ENCODE measurements at regions not wholly inside any gene's neighbourhood (a gene's known extent, or its start where the extent isn't known, plus 50 kb on each side); places are given as distances from the start of the nearest gene placed in this dataset.
"Not testable (repeated sequence)": the region's sequence is repeated elsewhere in the genome, so short reads cannot be mapped to it uniquely, and the experiment has no call there.

GRCh38 chr7:20083781-20084180 lies 133.4 kb downstream of the MACC1 start:
- H3K4me1 ChIP-seq (ENCODE audit: control extremely low read depth in 1 of 4, control insufficient read depth in 4 of 4, insufficient read depth in 4 of 4, low read length in 3 of 4) = no peaks in the 10 kb centered on the region
- no peak overlapping the region for H3K4me3 ChIP-seq (ENCODE audit: control insufficient read depth in 1 of 7, extremely low read depth in 1 of 7, insufficient read depth in 4 of 7, low read depth in 2 of 7, low read length in 6 of 7)
- H3K27me3 ChIP-seq (replicated peaks in 2 of 5; ENCODE audit: control insufficient read depth in 4 of 5, insufficient read depth in 5 of 5, low read length in 4 of 5) = no peaks in the 10 kb centered on the region
- ChIA-PET POLR2A (interaction anchor here (0.7 kb wide), 1 partner anchor 88 kb away, joined by 3 read pairs; no protein-coding TSS in a partner anchor), CTCF (interaction anchor here (1.1 kb wide), 1 partner anchor 32 kb away, joined by 3 read pairs; no protein-coding TSS in a partner anchor)
- 86% methylated on average over 1 of the region's 1 CpG for WGBS (ENCODE audit: insufficient coverage)
- peak in 2 of 3 donors; percentile 18 to 24 for DNase-seq
- no peaks in the 10 kb centered on the region for H3K36me3 ChIP-seq (ENCODE audit: control insufficient read depth in 4 of 4, insufficient read depth in 4 of 4, low read length in 3 of 4)
- H3K9me3 ChIP-seq (ENCODE audit: control extremely low read depth in 1 of 5, control insufficient read depth in 4 of 5, insufficient read depth in 2 of 5, low read depth in 1 of 5, low read length in 4 of 5) = no peaks in the 10 kb centered on the region
- H3K27ac ChIP-seq (ENCODE audit: insufficient read depth in 1 of 2, low read depth in 1 of 2, low read length in 2 of 2, poor library complexity in 1 of 2, severe bottlenecking in 2 of 2) = no peak overlapping the region

GRCh38 chr7:20079080-20079479 lies 138.1 kb downstream of the MACC1 start:
- Histone ChIP-seq H3K4me3 (ENCODE audit: control insufficient read depth in 1 of 7, extremely low read depth in 1 of 7, insufficient read depth in 4 of 7, low read depth in 2 of 7, low read length in 6 of 7) (no peak overlapping the region), H3K9me3 (ENCODE audit: control extremely low read depth in 1 of 5, control insufficient read depth in 4 of 5, insufficient read depth in 2 of 5, low read depth in 1 of 5, low read length in 4 of 5) (no peaks in the 10 kb centered on the region), H3K36me3 (ENCODE audit: control insufficient read depth in 4 of 4, insufficient read depth in 4 of 4, low read length in 3 of 4) (no peaks in the 10 kb centered on the region), H3K27ac (ENCODE audit: insufficient read depth in 1 of 2, low read depth in 1 of 2, low read length in 2 of 2, poor library complexity in 1 of 2, severe bottlenecking in 2 of 2) (no peak overlapping the region), H3K4me1 (ENCODE audit: control extremely low read depth in 1 of 4, control insufficient read depth in 4 of 4, insufficient read depth in 4 of 4, low read length in 3 of 4) (no peaks in the 10 kb centered on the region), H3K27me3 (replicated peaks in 2 of 5; ENCODE audit: control insufficient read depth in 4 of 5, insufficient read depth in 5 of 5, low read length in 4 of 5) (no peaks in the 10 kb centered on the region)
- CTCF ChIA-PET = interaction anchor here (0.6 to 1.0 kb wide), 2 partner anchors 80 to 649 kb away, joined by 3 read pairs; no protein-coding TSS in a partner anchor
- DNase-seq = no peak
- POLR2A ChIA-PET = no interaction called here

GRCh38 chr7:20076835-20077234 lies 140.3 kb downstream of the MACC1 start:
- H3K9me3 ChIP-seq (ENCODE audit: control extremely low read depth in 1 of 5, control insufficient read depth in 4 of 5, insufficient read depth in 2 of 5, low read depth in 1 of 5, low read length in 4 of 5) = no peaks in the 10 kb centered on the region
- no peaks in the 10 kb centered on the region for H3K27me3 ChIP-seq (replicated peaks in 2 of 5; ENCODE audit: control insufficient read depth in 4 of 5, insufficient read depth in 5 of 5, low read length in 4 of 5)
- POLR2A ChIA-PET = no interaction called here
- CTCF ChIA-PET = interaction anchor here (1.7 kb wide), 1 partner anchor 37 kb away, joined by 4 read pairs; no protein-coding TSS in a partner anchor
- no peaks in the 10 kb centered on the region for H3K4me1 ChIP-seq (ENCODE audit: control extremely low read depth in 1 of 4, control insufficient read depth in 4 of 4, insufficient read depth in 4 of 4, low read length in 3 of 4)
- no peak for DNase-seq
- no peak overlapping the region for H3K4me3 ChIP-seq (ENCODE audit: control insufficient read depth in 1 of 7, extremely low read depth in 1 of 7, insufficient read depth in 4 of 7, low read depth in 2 of 7, low read length in 6 of 7)
- WGBS (ENCODE audit: insufficient coverage) = no CpG with 5 or more reads among the region's 2 CpGs
- H3K36me3 ChIP-seq (ENCODE audit: control insufficient read depth in 4 of 4, insufficient read depth in 4 of 4, low read length in 3 of 4) = no peaks in the 10 kb centered on the region
- no peak overlapping the region for H3K27ac ChIP-seq (ENCODE audit: insufficient read depth in 1 of 2, low read depth in 1 of 2, low read length in 2 of 2, poor library complexity in 1 of 2, severe bottlenecking in 2 of 2)

- Histone ChIP-seq H3K4me1 (ENCODE audit: control extremely low read depth in 1 of 4, control insufficient read depth in 4 of 4, insufficient read depth in 4 of 4, low read length in 3 of 4) (no peaks in the 10 kb centered on the region), H3K27me3 (replicated peaks in 2 of 5; ENCODE audit: control insufficient read depth in 4 of 5, insufficient read depth in 5 of 5, low read length in 4 of 5) (no peaks in the 10 kb centered on the region), H3K27ac (ENCODE audit: insufficient read depth in 1 of 2, low read depth in 1 of 2, low read length in 2 of 2, poor library complexity in 1 of 2, severe bottlenecking in 2 of 2) (no peak overlapping the region), H3K9me3 (ENCODE audit: control extremely low read depth in 1 of 5, control insufficient read depth in 4 of 5, insufficient read depth in 2 of 5, low read depth in 1 of 5, low read length in 4 of 5) (no peaks in the 10 kb centered on the region), H3K4me3 (ENCODE audit: control insufficient read depth in 1 of 7, extremely low read depth in 1 of 7, insufficient read depth in 4 of 7, low read depth in 2 of 7, low read length in 6 of 7) (no peak overlapping the region), H3K36me3 (ENCODE audit: control insufficient read depth in 4 of 4, insufficient read depth in 4 of 4, low read length in 3 of 4) (no peaks in the 10 kb centered on the region)
- POLR2A ChIA-PET = no interaction called here
- CTCF ChIA-PET = interaction anchor here (1.7 kb wide), 1 partner anchor 38 kb away, joined by 4 read pairs; no protein-coding TSS in a partner anchor
- DNase-seq = no peak
- 100% methylated on average over 2 of the region's 4 CpGs for WGBS (ENCODE audit: insufficient coverage)
Observed at GRCh38 chr7:20075992-20076820, 141.0 kb downstream of the MACC1 start.

GRCh38 chr7:20075440-20075839 lies 141.7 kb downstream of the MACC1 start:
- WGBS (ENCODE audit: insufficient coverage) = 100% methylated on average over 1 of the region's 5 CpGs
- POLR2A ChIA-PET = no interaction called here
- Histone ChIP-seq H3K9me3 (ENCODE audit: control extremely low read depth in 1 of 5, control insufficient read depth in 4 of 5, insufficient read depth in 2 of 5, low read depth in 1 of 5, low read length in 4 of 5) (no peaks in the 10 kb centered on the region), H3K27me3 (replicated peaks in 2 of 5; ENCODE audit: control insufficient read depth in 4 of 5, insufficient read depth in 5 of 5, low read length in 4 of 5) (no peaks in the 10 kb centered on the region), H3K4me1 (ENCODE audit: control extremely low read depth in 1 of 4, control insufficient read depth in 4 of 4, insufficient read depth in 4 of 4, low read length in 3 of 4) (no peaks in the 10 kb centered on the region), H3K4me3 (ENCODE audit: control insufficient read depth in 1 of 7, extremely low read depth in 1 of 7, insufficient read depth in 4 of 7, low read depth in 2 of 7, low read length in 6 of 7) (no peak overlapping the region), H3K36me3 (ENCODE audit: control insufficient read depth in 4 of 4, insufficient read depth in 4 of 4, low read length in 3 of 4) (no peaks in the 10 kb centered on the region), H3K27ac (ENCODE audit: insufficient read depth in 1 of 2, low read depth in 1 of 2, low read length in 2 of 2, poor library complexity in 1 of 2, severe bottlenecking in 2 of 2) (no peak overlapping the region)
- DNase-seq = no peak
- CTCF ChIA-PET = no interaction called here

GRCh38 chr7:20068004-20068403 lies 149.2 kb downstream of the MACC1 start:
- POLR2A ChIA-PET; H3K27ac ChIP-seq (ENCODE audit: insufficient read depth in 1 of 2, low read depth in 1 of 2, low read length in 2 of 2, poor library complexity in 1 of 2, severe bottlenecking in 2 of 2); CTCF ChIA-PET; H3K36me3 ChIP-seq (ENCODE audit: control insufficient read depth in 4 of 4, insufficient read depth in 4 of 4, low read length in 3 of 4); H3K9me3 ChIP-seq (ENCODE audit: control extremely low read depth in 1 of 5, control insufficient read depth in 4 of 5, insufficient read depth in 2 of 5, low read depth in 1 of 5, low read length in 4 of 5); H3K4me3 ChIP-seq (ENCODE audit: control insufficient read depth in 1 of 7, extremely low read depth in 1 of 7, insufficient read depth in 4 of 7, low read depth in 2 of 7, low read length in 6 of 7); DNase-seq; H3K27me3 ChIP-seq (replicated peaks in 2 of 5; ENCODE audit: control insufficient read depth in 4 of 5, insufficient read depth in 5 of 5, low read length in 4 of 5): not testable (repeated sequence)
- H3K4me1 ChIP-seq (ENCODE audit: control extremely low read depth in 1 of 4, control insufficient read depth in 4 of 4, insufficient read depth in 4 of 4, low read length in 3 of 4) = peaks cover 3 to 16% (median 5%) of the 10 kb centered on the region in 4 experiments
- 98% methylated on average over 5 of the region's 5 CpGs for WGBS (ENCODE audit: insufficient coverage)

GRCh38 chr7:20064974-20065862 lies 152.0 kb downstream of the MACC1 start:
- 0% methylated on average over 1 of the region's 7 CpGs for WGBS (ENCODE audit: insufficient coverage)
- DNase-seq = peak; percentile 3 to 64 (median 46)
- POLR2A ChIA-PET = no interaction called here

More at GRCh38 chr7:20064974-20065862, 152.0 kb downstream of the MACC1 start:
- Histone ChIP-seq H3K4me1 (ENCODE audit: control extremely low read depth in 1 of 4, control insufficient read depth in 4 of 4, insufficient read depth in 4 of 4, low read length in 3 of 4) (peaks cover 3 to 16% (median 5%) of the 10 kb centered on the region in 4 experiments), H3K36me3 (ENCODE audit: control insufficient read depth in 4 of 4, insufficient read depth in 4 of 4, low read length in 3 of 4) (no peaks in the 10 kb centered on the region), H3K27me3 (replicated peaks in 2 of 5; ENCODE audit: control insufficient read depth in 4 of 5, insufficient read depth in 5 of 5, low read length in 4 of 5) (no peaks in the 10 kb centered on the region), H3K9me3 (ENCODE audit: control extremely low read depth in 1 of 5, control insufficient read depth in 4 of 5, insufficient read depth in 2 of 5, low read depth in 1 of 5, low read length in 4 of 5) (peaks cover 0 to 7% (median 0%) of the 10 kb centered on the region in 5 experiments), H3K27ac (ENCODE audit: insufficient read depth in 1 of 2, low read depth in 1 of 2, low read length in 2 of 2, poor library complexity in 1 of 2, severe bottlenecking in 2 of 2) (no peak overlapping the region), H3K4me3 (ENCODE audit: control insufficient read depth in 1 of 7, extremely low read depth in 1 of 7, insufficient read depth in 4 of 7, low read depth in 2 of 7, low read length in 6 of 7) (peak overlapping the region in 1 of 7 experiments; percentile 23)
- CTCF ChIA-PET = no interaction called here

Measured in common myeloid progenitor, CD34-positive (primary cell).